Gastrocnemius medialis (tissue), 4 donors: ENCODE measurements at regions not wholly inside any gene's neighbourhood (a gene's known extent, or its start where the extent isn't known, plus 50 kb on each side); places are given as distances from the start of the nearest gene placed in this dataset.

Experiments used
- ATAC-seq, 2 donors: fragments of 150-250 bp; one replicate each; pipeline ENCODE4 v1.9.1; 2016
- DNase-seq, 2 donors: peaks; one replicate each; pipeline ENCODE4 v3.0.0-alpha.2; 2019
- H3K27ac ChIP-seq, 4 donors: fragments of 200-600 bp; sonication (generic); 1 replicate in 1 of 4; 2 replicates in 3 of 4; pipeline ENCODE4 v1.5.1; 2016 to 2018; ENCODE audit warnings: mild to moderate bottlenecking in 2 of 4, moderate library complexity in 1 of 4
- H3K27me3 ChIP-seq, 3 donors: fragments of 200-600 bp; sonication (generic) in 2 of 3; 1 replicate in 1 of 3; 2 replicates in 2 of 3; pipeline versions ENCODE4 v1.5.1 to v1.6.0; 2016 to 2019; ENCODE audit warnings: mild to moderate bottlenecking in 1 of 3, moderate library complexity in 1 of 3
- H3K36me3 ChIP-seq, 2 donors: fragments of 200-600 bp; sonication (generic) in 1 of 2; one replicate each; pipeline ENCODE4 v1.5.1; 2017 to 2018
- H3K4me1 ChIP-seq, 2 donors: fragments of 200-600 bp; sonication (generic) in 1 of 2; one replicate each; pipeline ENCODE4 v1.5.1; 2016 to 2017; ENCODE audit warnings: mild to moderate bottlenecking in 2 of 2
- H3K4me3 ChIP-seq, 4 donors: fragments of 200-600 bp; sonication (generic) in 3 of 4; 1 replicate in 1 of 4; 2 replicates in 3 of 4; pipeline ENCODE4 v1.5.1; 2016 to 2019; ENCODE audit warnings: mild to moderate bottlenecking in 2 of 4
- H3K9me3 ChIP-seq, 3 donors: fragments of 200-600 bp; sonication (generic) in 2 of 3; 1 replicate in 1 of 3; 2 replicates in 2 of 3; pipeline ENCODE4 v1.5.1; 2016 to 2019
- CTCF ChIP-seq, 5 experiments: fragments of 450-650 bp in 3 of 5; fragments of 200-600 bp in 2 of 5; sonication (generic) in 2 of 5; IDR thresholded peaks in 4 of 5; conservative IDR thresholded peaks in 1 of 5; 1 replicate in 4 of 5; 2 replicates in 1 of 5; pipeline ENCODE4 v1.5.1; 2016 to 2019; ENCODE audit warnings: antibody characterized with exemption in 5 of 5, mild to moderate bottlenecking in 3 of 5, moderate library complexity in 3 of 5
- POLR2A ChIP-seq, 2 donors: fragments of 450-650 bp; IDR thresholded peaks; one replicate each; pipeline ENCODE4 v1.6.1; 2017; ENCODE audit warnings: antibody characterized with exemption in 2 of 2, mild to moderate bottlenecking in 2 of 2, moderate library complexity in 2 of 2
- in situ Hi-C, 4 donors: fragments of 200-750 bp; cut with MboI; loops; one replicate each; pipeline versions ENCODE4 v1.15.0 to v1.8.0; 2017; ENCODE audit warnings: low sequenced_read_pairs in 4 of 4
- intact Hi-C: fragments of 100-400 bp; cut with DNase I; formaldehyde crosslinking; loops from one replicate; pipeline ENCODE4 v1.15.1; 2023; ENCODE audit warnings: low total_unique reads

- Histone ChIP-seq H3K4me3 (peak overlapping the region in 2 of 4 donors; percentile 51 to 52), H3K4me1 (no peaks in the 10 kb centered on the region), H3K36me3 (no peaks in the 10 kb centered on the region), H3K9me3 (no peaks in the 10 kb centered on the region), H3K27me3 (peaks cover 3 to 21% (median 6%) of the 10 kb centered on the region in 3 donors), H3K27ac (no peak overlapping the region)
- TF ChIP-seq CTCF (IDR thresholded peaks at IDR 0.05 in 4 of 5, conservative IDR thresholded peaks at IDR 0.05 in 1 of 5) (no peak), POLR2A (IDR thresholded peaks at IDR 0.05) (no peak)
- ATAC-seq (no peak), DNase-seq (no peak)
- intact Hi-C loops: loop anchor here (1.0 kb wide), 1 partner anchor 871 kb away; no protein-coding TSS in a partner anchor
- in situ Hi-C loops: loop anchor here in 3 of 4 donors (25.0 kb wide), 2 partner anchors 571 to 871 kb away; partner anchors contain the start of gene MYCN (in 1 of the 3)
Observed at GRCh38 chr2:16508490-16508851, 157.2 kb downstream of the CYRIA start.

GRCh38 chr2:16507655-16508489, 157.8 kb downstream of the CYRIA start:
- Histone ChIP-seq H3K4me1 (no peaks in the 10 kb centered on the region), H3K36me3 (no peaks in the 10 kb centered on the region), H3K4me3 (peak overlapping the region; percentile 0 to 52 (median 43)), H3K27ac (no peak overlapping the region), H3K9me3 (no peaks in the 10 kb centered on the region), H3K27me3 (peaks cover 3 to 21% (median 6%) of the 10 kb centered on the region in 3 donors)
- TF ChIP-seq POLR2A (IDR thresholded peaks at IDR 0.05) (no peak), CTCF (IDR thresholded peaks at IDR 0.05 in 4 of 5, conservative IDR thresholded peaks at IDR 0.05 in 1 of 5) (peak; percentile 33 to 74 (median 49))
- peak in 1 of 2 donors; percentile 12 for DNase-seq
- intact Hi-C loops: loop anchor here (1.0 kb wide), 1 partner anchor 871 kb away; no protein-coding TSS in a partner anchor
- peak in 1 of 2 donors; percentile 55 for ATAC-seq
- in situ Hi-C loops: loop anchor here in 3 of 4 donors (25.0 kb wide), 2 partner anchors 571 to 871 kb away; partner anchors contain the start of gene MYCN (in 1 of the 3)

- TF ChIP-seq POLR2A (IDR thresholded peaks at IDR 0.05) (no peak), CTCF (IDR thresholded peaks at IDR 0.05 in 4 of 5, conservative IDR thresholded peaks at IDR 0.05 in 1 of 5) (no peak)
- no peaks in the 10 kb centered on the region for H3K36me3 ChIP-seq
- no peak overlapping the region for H3K4me3 ChIP-seq
- DNase-seq (no peak), ATAC-seq (no peak)
- H3K27ac ChIP-seq: no peak overlapping the region
- in situ Hi-C loops (loop anchor here in 3 of 4 donors (25.0 kb wide), 2 partner anchors 569 to 869 kb away; partner anchors contain the start of gene MYCN (in 1 of the 3)), intact Hi-C loops (no loop called here)
- H3K27me3 ChIP-seq: peaks cover 3 to 21% (median 6%) of the 10 kb centered on the region in 3 donors
- no peaks in the 10 kb centered on the region for H3K4me1 ChIP-seq
- no peaks in the 10 kb centered on the region for H3K9me3 ChIP-seq
Observed at GRCh38 chr2:16506366-16506765, 159.3 kb downstream of the CYRIA start.

- Histone ChIP-seq H3K27ac (no peak overlapping the region), H3K36me3 (no peaks in the 10 kb centered on the region), H3K4me1 (no peaks in the 10 kb centered on the region), H3K9me3 (no peaks in the 10 kb centered on the region), H3K27me3 (no peaks in the 10 kb centered on the region), H3K4me3 (no peak overlapping the region)
- TF ChIP-seq CTCF (IDR thresholded peaks at IDR 0.05 in 4 of 5, conservative IDR thresholded peaks at IDR 0.05 in 1 of 5) (no peak), POLR2A (IDR thresholded peaks at IDR 0.05) (no peak)
- no peak for DNase-seq
- peak in 1 of 2 donors; percentile 30 for ATAC-seq
- intact Hi-C loops (no loop called here), in situ Hi-C loops (loop anchor here in 1 of 4 donors (25.0 kb wide), 1 partner anchor 559 kb away; the partner anchor contains the start of gene MYCN)
Observed at GRCh38 chr2:16496426-16497388, 168.9 kb downstream of the CYRIA start.
